B cell (primary cell): ENCODE measurements at regions not wholly inside any gene's neighbourhood (a gene's known extent, or its start where the extent isn't known, plus 50 kb on each side); places are given as distances from the start of the nearest gene placed in this dataset.

Experiments used
- ATAC-seq: fragments of 200-7000 bp; cut with Tn5 transposase; one replicate; pipeline ENCODE4 v1.10.0; 2021; ENCODE audit warnings: low read depth, mild to moderate bottlenecking, moderate number of reproducible peaks, moderate library complexity
- CTCF ChIA-PET: fragments of 350-600 bp; sonication (Branson Sonifier 250); formaldehyde crosslinking; loops from one replicate; lab custom pipeline; 2021; ENCODE audit warnings: antibody characterized with exemption, inconsistent platforms; lab: Charles Lee
- POLR2A ChIA-PET: fragments of 350-600 bp; sonication (Branson Sonifier 250); formaldehyde crosslinking; loops from one replicate; lab custom pipeline; 2021; ENCODE audit warnings: antibody characterized with exemption; lab: Charles Lee
- DNase-seq: peaks from one replicate; pipeline ENCODE4 v3.0.0; 2013
- H2AFZ ChIP-seq: 2 replicates; pipeline ENCODE4 v1.6.1; 2012; ENCODE audit warnings: mild to moderate bottlenecking, low read depth, low read length; ENCODE audit not compliant: insufficient read depth, poor library complexity, severe bottlenecking
- H3K27ac ChIP-seq, 2 donors: 1 replicate in 1 of 2; 2 replicates in 1 of 2; pipeline ENCODE4 v1.5.1; 2012 to 2013; ENCODE audit warnings: low read length in 2 of 2, mild to moderate bottlenecking in 2 of 2, moderate library complexity in 1 of 2
- H3K27me3 ChIP-seq, 4 experiments: fragments of 200-600 bp in 1 of 4; sonication (generic) in 1 of 4; replicated peaks in 1 of 4; 1 replicate in 2 of 4; 2 replicates in 2 of 4; pipeline versions ENCODE4 v1.6.1 to v1.7.0; 2013 to 2016; ENCODE audit warnings: low read length in 3 of 4, mild to moderate bottlenecking in 2 of 4, mixed read lengths in 1 of 4, moderate library complexity in 1 of 4; ENCODE audit not compliant: insufficient read depth in 4 of 4, control insufficient read depth in 3 of 4; ENCODE audit errors: control extremely low read depth in 1 of 4
- H3K36me3 ChIP-seq, 2 experiments: replicated peaks in 1 of 2; 1 replicate in 1 of 2; 2 replicates in 1 of 2; pipeline versions ENCODE4 v1.6.1 to v1.7.1; 2013; ENCODE audit warnings: low read length in 1 of 2; ENCODE audit not compliant: insufficient read depth in 2 of 2, control insufficient read depth in 1 of 2; ENCODE audit errors: control extremely low read depth in 1 of 2, extremely low read depth in 1 of 2
- H3K4me1 ChIP-seq, 2 donors: fragments of 200-600 bp in 1 of 2; sonication (generic) in 1 of 2; 1 replicate in 1 of 2; 2 replicates in 1 of 2; pipeline versions ENCODE4 v1.5.1 to v1.6.1; 2013 to 2017; ENCODE audit warnings: low read length in 2 of 2; ENCODE audit not compliant: control insufficient read depth in 2 of 2, insufficient read depth in 2 of 2
- H3K4me2 ChIP-seq: replicated peaks from 2 replicates; pipeline ENCODE3; 2012; ENCODE audit warnings: mild to moderate bottlenecking, low read depth, low read length; ENCODE audit not compliant: poor library complexity, severe bottlenecking
- H3K4me3 ChIP-seq, 5 experiments: fragments of 200-600 bp in 1 of 5; sonication (generic) in 1 of 5; 1 replicate in 3 of 5; 2 replicates in 2 of 5; pipeline versions ENCODE4 v1.5.1 to v1.7.0; 2011 to 2016; ENCODE audit warnings: low read length in 4 of 5, mild to moderate bottlenecking in 4 of 5, low read depth in 2 of 5, control low read depth in 1 of 5, moderate library complexity in 1 of 5; ENCODE audit not compliant: insufficient read depth in 1 of 5; ENCODE audit errors: control extremely low read depth in 1 of 5, extremely low read depth in 1 of 5
- H3K79me2 ChIP-seq: fragments of 200-600 bp; sonication (generic); one replicate; pipeline ENCODE4 v1.6.0; 2016; ENCODE audit warnings: low read length; ENCODE audit not compliant: control insufficient read depth, insufficient read depth
- H3K9ac ChIP-seq: fragments of 200-600 bp; sonication (generic); 2 replicates; pipeline ENCODE4 v1.6.1; 2017; ENCODE audit warnings: mild to moderate bottlenecking, low read length, moderate library complexity
- H3K9me3 ChIP-seq, 3 donors: one replicate each; pipeline versions ENCODE4 v1.6.1 to v1.7.1; 2013; ENCODE audit warnings: low read length in 2 of 3; ENCODE audit not compliant: control insufficient read depth in 2 of 3, insufficient read depth in 1 of 3; ENCODE audit errors: control extremely low read depth in 1 of 3
- H4K20me1 ChIP-seq: 2 replicates; pipeline ENCODE4 v1.6.0; 2012; ENCODE audit warnings: mild to moderate bottlenecking, low read length; ENCODE audit not compliant: insufficient read depth, control insufficient read depth, poor library complexity, severe bottlenecking
- H3K27ac Mint-ChIP-seq: one replicate; pipeline ENCODE4 v1.8.0; 2021; ENCODE audit warnings: mixed read lengths
- H3K27me3 Mint-ChIP-seq: one replicate; pipeline ENCODE4 v1.8.0; 2021; ENCODE audit warnings: mixed read lengths
- H3K4me1 Mint-ChIP-seq: one replicate; pipeline ENCODE4 v1.8.0; 2021; ENCODE audit warnings: mixed read lengths
- H3K4me3 Mint-ChIP-seq: one replicate; pipeline ENCODE4 v1.8.0; 2021; ENCODE audit warnings: mixed read lengths
- H3K9me3 Mint-ChIP-seq: one replicate; pipeline ENCODE4 v1.8.0; 2022; ENCODE audit warnings: mixed read lengths; ENCODE audit not compliant: insufficient read depth
- EZH2 ChIP-seq: IDR thresholded peaks from 2 replicates; pipeline ENCODE4 v1.6.1; 2012; ENCODE audit warnings: borderline replicate concordance, low read depth, mild to moderate bottlenecking, moderate library complexity, low read length; ENCODE audit not compliant: insufficient read depth, poor library complexity, severe bottlenecking
- WGBS: methylation state at CpG from one replicate; pipeline ENCODE4 v1.1.5; 2013; ENCODE audit warnings: missing lambda C conversion rate; ENCODE audit not compliant: insufficient coverage; 5-methylcytosine and 5-hydroxymethylcytosine counted together
- intact Hi-C: fragments of 100-400 bp; cut with micrococcal nuclease; formaldehyde crosslinking; loops from one replicate; pipeline ENCODE4 v1.10.0; 2022
- TF ChIP-seq, protein P1 (sequence below): fragments of 200-600 bp; IDR thresholded peaks from one replicate; pipeline ENCODE4 v1.8.0; 2022; ENCODE audit warnings: antibody characterized with exemption, mild to moderate bottlenecking

- Histone ChIP-seq H3K27ac (no peak overlapping the region), H3K79me2 (no peaks in the 10 kb centered on the region), H3K9ac (no peak overlapping the region), H3K27me3 (peaks cover 0 to 6% (median 0%) of the 10 kb centered on the region in 4 experiments), H3K4me1 (no peaks in the 10 kb centered on the region), H2AFZ (no peak overlapping the region), H4K20me1 (no peaks in the 10 kb centered on the region), H3K4me3 (no peak overlapping the region), H3K36me3 (no peaks in the 10 kb centered on the region), H3K9me3 (no peaks in the 10 kb centered on the region), H3K4me2 (no peak overlapping the region)
- no peak overlapping the region for H3K4me3 Mint-ChIP-seq
- 70% methylated on average over 9 of the region's 9 CpGs for WGBS
- no peak overlapping the region for H3K27ac Mint-ChIP-seq
- H3K9me3 Mint-ChIP-seq = no peaks in the 10 kb centered on the region
- H3K4me1 Mint-ChIP-seq = no peaks in the 10 kb centered on the region
- POLR2A ChIA-PET = no interaction called here
- no peak for DNase-seq
- TF ChIP-seq, protein P1, sequence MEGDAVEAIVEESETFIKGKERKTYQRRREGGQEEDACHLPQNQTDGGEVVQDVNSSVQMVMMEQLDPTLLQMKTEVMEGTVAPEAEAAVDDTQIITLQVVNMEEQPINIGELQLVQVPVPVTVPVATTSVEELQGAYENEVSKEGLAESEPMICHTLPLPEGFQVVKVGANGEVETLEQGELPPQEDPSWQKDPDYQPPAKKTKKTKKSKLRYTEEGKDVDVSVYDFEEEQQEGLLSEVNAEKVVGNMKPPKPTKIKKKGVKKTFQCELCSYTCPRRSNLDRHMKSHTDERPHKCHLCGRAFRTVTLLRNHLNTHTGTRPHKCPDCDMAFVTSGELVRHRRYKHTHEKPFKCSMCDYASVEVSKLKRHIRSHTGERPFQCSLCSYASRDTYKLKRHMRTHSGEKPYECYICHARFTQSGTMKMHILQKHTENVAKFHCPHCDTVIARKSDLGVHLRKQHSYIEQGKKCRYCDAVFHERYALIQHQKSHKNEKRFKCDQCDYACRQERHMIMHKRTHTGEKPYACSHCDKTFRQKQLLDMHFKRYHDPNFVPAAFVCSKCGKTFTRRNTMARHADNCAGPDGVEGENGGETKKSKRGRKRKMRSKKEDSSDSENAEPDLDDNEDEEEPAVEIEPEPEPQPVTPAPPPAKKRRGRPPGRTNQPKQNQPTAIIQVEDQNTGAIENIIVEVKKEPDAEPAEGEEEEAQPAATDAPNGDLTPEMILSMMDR = no peak
- no peak for TF ChIP-seq EZH2
- H3K27me3 Mint-ChIP-seq = peaks cover 47% of the 10 kb centered on the region
- intact Hi-C loops = no loop called here
- ATAC-seq = no peak
- CTCF ChIA-PET = no interaction called here
Measured at GRCh38 chr3:10762611-10763247, 53.3 kb upstream of the SLC6A11 start.

DNA sequence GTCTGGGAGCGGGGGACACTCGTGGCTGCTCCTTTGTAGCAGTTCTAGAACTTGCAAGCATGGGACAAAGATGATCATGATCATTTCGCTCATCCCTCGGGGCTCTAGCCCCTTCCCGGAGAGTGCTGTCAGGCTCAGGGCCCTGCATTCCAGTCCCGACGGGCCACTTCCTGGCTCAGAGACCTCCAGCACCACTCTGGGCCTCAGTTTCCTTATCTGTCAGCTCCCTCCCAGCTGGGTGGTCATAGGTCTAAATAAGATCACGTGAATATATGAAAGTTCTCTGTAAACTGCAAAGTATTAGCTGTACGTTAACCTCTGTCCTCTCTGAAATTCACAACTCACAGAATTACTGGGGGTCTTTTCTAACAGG, 52.8 kb upstream of the SLC6A11 start:
- intact Hi-C loops = no loop called here
- ATAC-seq = no peak

More for the DNA sequence above, 52.8 kb upstream of the SLC6A11 start:
- Mint-ChIP-seq H3K9me3 (no peaks in the 10 kb centered on the region), H3K4me1 (no peaks in the 10 kb centered on the region), H3K27me3 (peaks cover 52% of the 10 kb centered on the region), H3K4me3 (no peak overlapping the region), H3K27ac (no peak overlapping the region)
- H3K4me2 ChIP-seq = no peak overlapping the region
- TF ChIP-seq, protein P1 = no peak
- TF ChIP-seq EZH2 = no peak
- H3K4me1 ChIP-seq = no peaks in the 10 kb centered on the region
- POLR2A ChIA-PET = no interaction called here
- H3K9me3 ChIP-seq = no peaks in the 10 kb centered on the region
- H3K36me3 ChIP-seq = no peaks in the 10 kb centered on the region
- no peak overlapping the region for H3K27ac ChIP-seq
- H3K9ac ChIP-seq = no peak overlapping the region
- H3K79me2 ChIP-seq = no peaks in the 10 kb centered on the region
- 79% methylated on average over 7 of the region's 9 CpGs for WGBS
- H3K27me3 ChIP-seq = peaks cover 0 to 5% (median 0%) of the 10 kb centered on the region in 4 experiments
- CTCF ChIA-PET = no interaction called here
- H3K4me3 ChIP-seq = no peak overlapping the region
- DNase-seq = no peak
- no peak overlapping the region for H2AFZ ChIP-seq
- no peaks in the 10 kb centered on the region for H4K20me1 ChIP-seq
